ENCODE measurements at regions not wholly inside any gene's neighbourhood (a gene's known extent, or its start where the extent isn't known, plus 50 kb on each side); places are given as distances from the start of the nearest gene placed in this dataset.
"Not testable (repeated sequence)": the region's sequence is repeated elsewhere in the genome, so short reads cannot be mapped to it uniquely, and the experiment has no call there.

- intact Hi-C loops (cut with DNase I): no loop called here
- ATAC-seq: no peak
- no peak overlapping the region for H3K27ac ChIP-seq
- H3K4me1 ChIP-seq: no peaks in the 10 kb centered on the region
- TF ChIP-seq CTCF (IDR thresholded peaks at IDR 0.05): no peak
- H3K9me3 ChIP-seq: peaks cover 0 to 17% of the 10 kb centered on the region in 2 donors
- H3K36me3 ChIP-seq: no peaks in the 10 kb centered on the region
- no peak overlapping the region for H3K4me3 ChIP-seq
- H3K27me3 ChIP-seq: no peaks in the 10 kb centered on the region
- peak in 1 of 4 donors; percentile 48 for DNase-seq
Measured at GRCh38 chr5:8839361-8840055, 706.4 kb downstream of the SEMA5A start.

GRCh38 chr5:8840237-8840636 lies 705.6 kb downstream of the SEMA5A start:
- DNase-seq (peak in 1 of 4 donors; percentile 61), ATAC-seq (no peak)
- Histone ChIP-seq H3K9me3 (peaks cover 0 to 17% of the 10 kb centered on the region in 2 donors), H3K27me3 (no peaks in the 10 kb centered on the region), H3K4me1 (no peaks in the 10 kb centered on the region), H3K4me3 (no peak overlapping the region), H3K36me3 (no peaks in the 10 kb centered on the region), H3K27ac (no peak overlapping the region)
- no peak for TF ChIP-seq CTCF (IDR thresholded peaks at IDR 0.05)
- intact Hi-C loops (cut with DNase I): no loop called here

GRCh38 chr5:8840746-8841145 lies 705.1 kb downstream of the SEMA5A start:
- H3K9me3 ChIP-seq: peaks cover 0 to 17% of the 10 kb centered on the region in 2 donors
- H3K4me3 ChIP-seq; H3K36me3 ChIP-seq; DNase-seq; ATAC-seq; intact Hi-C loops (cut with DNase I); H3K4me1 ChIP-seq; H3K27me3 ChIP-seq; H3K27ac ChIP-seq: not testable (repeated sequence)

- no peaks in the 10 kb centered on the region for H3K4me1 ChIP-seq
- peak; percentile 41 for ATAC-seq
- TF ChIP-seq CTCF (IDR thresholded peaks at IDR 0.05): no peak
- intact Hi-C loops (cut with DNase I): no loop called here
- no peaks in the 10 kb centered on the region for H3K27me3 ChIP-seq
- H3K27ac ChIP-seq: peak overlapping the region in 1 of 2 donors; percentile 18
- peaks cover 0 to 17% of the 10 kb centered on the region in 2 donors for H3K9me3 ChIP-seq
- no peak for DNase-seq
- H3K36me3 ChIP-seq: no peaks in the 10 kb centered on the region
- H3K4me3 ChIP-seq: no peak overlapping the region
Measured at GRCh38 chr5:8842971-8843551, 702.8 kb downstream of the SEMA5A start.

GRCh38 chr5:8843771-8844170 lies 702.1 kb downstream of the SEMA5A start:
- no peak for TF ChIP-seq CTCF (IDR thresholded peaks at IDR 0.05)
- peak; percentile 77 for ATAC-seq
- no peak overlapping the region for H3K4me3 ChIP-seq
- H3K27me3 ChIP-seq: no peaks in the 10 kb centered on the region
- peaks cover 0 to 17% of the 10 kb centered on the region in 2 donors for H3K9me3 ChIP-seq
- H3K4me1 ChIP-seq: no peaks in the 10 kb centered on the region
- intact Hi-C loops (cut with DNase I): no loop called here
- no peak overlapping the region for H3K27ac ChIP-seq
- DNase-seq: peak in 1 of 4 donors; percentile 40
- H3K36me3 ChIP-seq: no peaks in the 10 kb centered on the region

All from left lung (tissue), 4 donors.